ENCODE measurements at regions not wholly inside any gene's neighbourhood (a gene's known extent, or its start where the extent isn't known, plus 50 kb on each side); places are given as distances from the start of the nearest gene placed in this dataset.

- no peak for TF ChIP-seq CTCF (conservative IDR thresholded peaks at IDR 0.05; ENCODE audit: low read depth, low read length)
- no peak overlapping the region for H2AFZ ChIP-seq (ENCODE audit: low read depth)
- no peaks in the 10 kb centered on the region for H3K36me3 ChIP-seq (ENCODE audit: insufficient read depth)
- no peak overlapping the region for H3K4me3 ChIP-seq (IDR thresholded peaks at IDR 0.05; ENCODE audit: insufficient read depth, low read depth, low read length)
- no peak overlapping the region for H3K9ac ChIP-seq
- no peaks in the 10 kb centered on the region for H3K4me1 ChIP-seq (ENCODE audit: low read depth, poor library complexity, severe bottlenecking)
- H3K79me2 ChIP-seq (ENCODE audit: insufficient read depth, low read depth), result no peaks in the 10 kb centered on the region
- no peak overlapping the region for H3K27ac ChIP-seq
- H4K20me1 ChIP-seq (ENCODE audit: insufficient read depth), result no peaks in the 10 kb centered on the region
- no peaks in the 10 kb centered on the region for H3K27me3 ChIP-seq (ENCODE audit: insufficient read depth, low read depth)
- H3K4me2 ChIP-seq, result no peak overlapping the region
These were observed 560.5 kb upstream of the HS6ST1 start for GRCh38 chr2:128879161-128879560.

GRCh38 chr2:128894896-128895295 is 576.2 kb upstream of the HS6ST1 start:
- no peak overlapping the region for H2AFZ ChIP-seq (ENCODE audit: low read depth)
- H3K4me1 ChIP-seq (ENCODE audit: low read depth, poor library complexity, severe bottlenecking), result no peaks in the 10 kb centered on the region
- H3K27me3 ChIP-seq (ENCODE audit: insufficient read depth, low read depth), result no peaks in the 10 kb centered on the region
- no peaks in the 10 kb centered on the region for H4K20me1 ChIP-seq (ENCODE audit: insufficient read depth)
- H3K36me3 ChIP-seq (ENCODE audit: insufficient read depth), result no peaks in the 10 kb centered on the region
- no peak for TF ChIP-seq CTCF (conservative IDR thresholded peaks at IDR 0.05; ENCODE audit: low read depth, low read length)
- H3K79me2 ChIP-seq (ENCODE audit: insufficient read depth, low read depth), result no peaks in the 10 kb centered on the region
- no peak overlapping the region for H3K4me2 ChIP-seq
- H3K4me3 ChIP-seq (IDR thresholded peaks at IDR 0.05; ENCODE audit: insufficient read depth, low read depth, low read length), result no peak overlapping the region
- no peak overlapping the region for H3K27ac ChIP-seq
- H3K9ac ChIP-seq, result no peak overlapping the region

- Histone ChIP-seq H4K20me1 (ENCODE audit: insufficient read depth) (no peaks in the 10 kb centered on the region), H2AFZ (ENCODE audit: low read depth) (no peak overlapping the region), H3K27me3 (ENCODE audit: insufficient read depth, low read depth) (no peaks in the 10 kb centered on the region), H3K79me2 (ENCODE audit: insufficient read depth, low read depth) (no peaks in the 10 kb centered on the region), H3K4me3 (IDR thresholded peaks at IDR 0.05; ENCODE audit: insufficient read depth, low read depth, low read length) (no peak overlapping the region), H3K36me3 (ENCODE audit: insufficient read depth) (no peaks in the 10 kb centered on the region), H3K9ac (no peak overlapping the region), H3K27ac (no peak overlapping the region), H3K4me2 (no peak overlapping the region), H3K4me1 (ENCODE audit: low read depth, poor library complexity, severe bottlenecking) (no peaks in the 10 kb centered on the region)
- no peak for TF ChIP-seq CTCF (conservative IDR thresholded peaks at IDR 0.05; ENCODE audit: low read depth, low read length)
These were observed 583.1 kb upstream of the HS6ST1 start for GRCh38 chr2:128901572-128902391.

GRCh38 chr2:128903637-128904036 is 585.0 kb upstream of the HS6ST1 start:
- no peaks in the 10 kb centered on the region for H3K79me2 ChIP-seq (ENCODE audit: insufficient read depth, low read depth)
- H3K27me3 ChIP-seq (ENCODE audit: insufficient read depth, low read depth), result no peaks in the 10 kb centered on the region
- no peak overlapping the region for H3K4me2 ChIP-seq
- H3K27ac ChIP-seq, result no peak overlapping the region
- no peaks in the 10 kb centered on the region for H3K36me3 ChIP-seq (ENCODE audit: insufficient read depth)
- no peak for TF ChIP-seq CTCF (conservative IDR thresholded peaks at IDR 0.05; ENCODE audit: low read depth, low read length)
- no peaks in the 10 kb centered on the region for H4K20me1 ChIP-seq (ENCODE audit: insufficient read depth)
- no peak overlapping the region for H3K9ac ChIP-seq
- H3K4me1 ChIP-seq (ENCODE audit: low read depth, poor library complexity, severe bottlenecking), result no peaks in the 10 kb centered on the region
- H2AFZ ChIP-seq (ENCODE audit: low read depth), result no peak overlapping the region
- H3K4me3 ChIP-seq (IDR thresholded peaks at IDR 0.05; ENCODE audit: insufficient read depth, low read depth, low read length), result no peak overlapping the region

All from KMS-11 (cell line).